Liver (tissue), 3 donors: ENCODE measurements at regions not wholly inside any gene's neighbourhood (a gene's known extent, or its start where the extent isn't known, plus 50 kb on each side); places are given as distances from the start of the nearest gene placed in this dataset.

ENCODE experiments used
- HNF4A ChIP-seq, 2 donors: conservative IDR thresholded peaks; 2 replicates each; pipeline ENCODE4 v1.6.1; 2016; ENCODE audit warnings: antibody characterized with exemption in 2 of 2, mild to moderate bottlenecking in 2 of 2
- JUND ChIP-seq, 2 donors: IDR thresholded peaks; 2 replicates each; pipeline ENCODE4 v1.6.1; 2016; ENCODE audit warnings: antibody characterized with exemption in 2 of 2
- RAD21 ChIP-seq, 2 donors: IDR thresholded peaks; 2 replicates each; pipeline ENCODE4 v1.6.1; 2016; ENCODE audit warnings: antibody characterized with exemption in 2 of 2, mild to moderate bottlenecking in 2 of 2
- SP1 ChIP-seq: IDR thresholded peaks from 2 replicates; pipeline ENCODE4 v1.6.1; 2018; ENCODE audit warnings: antibody characterized with exemption, mild to moderate bottlenecking
- TAF1 ChIP-seq: conservative IDR thresholded peaks from 2 replicates; pipeline ENCODE4 v1.6.1; 2016; ENCODE audit warnings: antibody characterized with exemption, mild to moderate bottlenecking
- TF ChIP-seq, protein P1 (sequence below): fragments of 150-350 bp; IDR thresholded peaks from 2 replicates; pipeline ENCODE4 v1.5.1; 2017; ENCODE audit warnings: improper control_type of control experiment, low read depth, low read length; ENCODE audit not compliant: missing input control
- TF ChIP-seq, protein P2 (sequence below): IDR thresholded peaks from 2 replicates; pipeline ENCODE4 v1.6.1; 2016; ENCODE audit warnings: antibody characterized with exemption
- donor health status: healthy.
- donor health status: healthy.

DNA sequence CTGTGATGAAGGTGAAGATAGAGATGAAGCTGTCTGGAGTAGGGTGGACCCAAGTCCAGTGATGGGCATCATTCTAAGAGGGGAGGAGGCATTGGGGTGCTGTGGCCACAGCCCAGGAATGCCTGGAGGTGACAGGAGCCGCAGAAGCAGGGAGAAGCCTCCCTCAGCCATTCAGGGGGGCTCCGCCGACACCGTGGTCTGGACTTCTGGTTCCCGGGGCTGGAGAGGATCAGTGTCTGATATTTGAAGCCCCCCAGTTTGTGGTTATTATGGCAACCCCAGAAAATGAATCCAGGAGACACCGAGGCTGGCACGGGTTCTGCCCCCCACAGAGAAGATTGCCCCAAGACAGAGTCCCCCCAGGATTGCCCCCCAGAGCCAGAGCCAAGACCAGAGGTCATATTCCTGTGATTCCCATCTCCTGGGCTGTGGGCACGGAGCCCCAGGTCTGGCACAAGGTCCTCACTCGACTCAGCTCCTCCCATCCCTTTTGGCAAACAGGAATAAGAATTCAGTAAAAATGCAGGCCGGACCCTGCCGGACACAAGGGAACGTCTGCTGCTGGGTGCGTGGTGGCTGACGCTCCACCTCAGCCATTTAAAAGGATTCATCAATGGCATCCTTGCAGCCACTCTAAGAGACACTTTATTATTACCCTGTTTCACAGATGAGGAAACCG lies 116.6 kb downstream of the CPZ start:
- no peak for TF ChIP-seq SP1
- TF ChIP-seq, protein P1, sequence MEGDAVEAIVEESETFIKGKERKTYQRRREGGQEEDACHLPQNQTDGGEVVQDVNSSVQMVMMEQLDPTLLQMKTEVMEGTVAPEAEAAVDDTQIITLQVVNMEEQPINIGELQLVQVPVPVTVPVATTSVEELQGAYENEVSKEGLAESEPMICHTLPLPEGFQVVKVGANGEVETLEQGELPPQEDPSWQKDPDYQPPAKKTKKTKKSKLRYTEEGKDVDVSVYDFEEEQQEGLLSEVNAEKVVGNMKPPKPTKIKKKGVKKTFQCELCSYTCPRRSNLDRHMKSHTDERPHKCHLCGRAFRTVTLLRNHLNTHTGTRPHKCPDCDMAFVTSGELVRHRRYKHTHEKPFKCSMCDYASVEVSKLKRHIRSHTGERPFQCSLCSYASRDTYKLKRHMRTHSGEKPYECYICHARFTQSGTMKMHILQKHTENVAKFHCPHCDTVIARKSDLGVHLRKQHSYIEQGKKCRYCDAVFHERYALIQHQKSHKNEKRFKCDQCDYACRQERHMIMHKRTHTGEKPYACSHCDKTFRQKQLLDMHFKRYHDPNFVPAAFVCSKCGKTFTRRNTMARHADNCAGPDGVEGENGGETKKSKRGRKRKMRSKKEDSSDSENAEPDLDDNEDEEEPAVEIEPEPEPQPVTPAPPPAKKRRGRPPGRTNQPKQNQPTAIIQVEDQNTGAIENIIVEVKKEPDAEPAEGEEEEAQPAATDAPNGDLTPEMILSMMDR: no peak
- TF ChIP-seq JUND (IDR thresholded peaks at IDR 0.05): no peak
- TF ChIP-seq TAF1: no peak
- no peak for TF ChIP-seq RAD21 (IDR thresholded peaks at IDR 0.05)
- TF ChIP-seq, protein P2, sequence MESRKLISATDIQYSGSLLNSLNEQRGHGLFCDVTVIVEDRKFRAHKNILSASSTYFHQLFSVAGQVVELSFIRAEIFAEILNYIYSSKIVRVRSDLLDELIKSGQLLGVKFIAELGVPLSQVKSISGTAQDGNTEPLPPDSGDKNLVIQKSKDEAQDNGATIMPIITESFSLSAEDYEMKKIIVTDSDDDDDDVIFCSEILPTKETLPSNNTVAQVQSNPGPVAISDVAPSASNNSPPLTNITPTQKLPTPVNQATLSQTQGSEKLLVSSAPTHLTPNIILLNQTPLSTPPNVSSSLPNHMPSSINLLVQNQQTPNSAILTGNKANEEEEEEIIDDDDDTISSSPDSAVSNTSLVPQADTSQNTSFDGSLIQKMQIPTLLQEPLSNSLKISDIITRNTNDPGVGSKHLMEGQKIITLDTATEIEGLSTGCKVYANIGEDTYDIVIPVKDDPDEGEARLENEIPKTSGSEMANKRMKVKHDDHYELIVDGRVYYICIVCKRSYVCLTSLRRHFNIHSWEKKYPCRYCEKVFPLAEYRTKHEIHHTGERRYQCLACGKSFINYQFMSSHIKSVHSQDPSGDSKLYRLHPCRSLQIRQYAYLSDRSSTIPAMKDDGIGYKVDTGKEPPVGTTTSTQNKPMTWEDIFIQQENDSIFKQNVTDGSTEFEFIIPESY: no peak
- no peak for TF ChIP-seq HNF4A (conservative IDR thresholded peaks at IDR 0.05)
